Stimulated activated CD8-positive, alpha-beta memory T cell treated with anti-CD3 and anti-CD28 coated beads, Interleukin-12 subunit alpha, Interleukin-12 subunit beta, amount 100 ng/mL, for 1 hour (primary cell): ENCODE measurements at regions not wholly inside any gene's neighbourhood (a gene's known extent, or its start where the extent isn't known, plus 50 kb on each side); places are given as distances from the start of the nearest gene placed in this dataset.

Experiments used
- DNase-seq: peaks from one replicate; pipeline ENCODE4 v3.0.0-alpha.2; 2020; ENCODE audit warnings: low read depth

DNA sequence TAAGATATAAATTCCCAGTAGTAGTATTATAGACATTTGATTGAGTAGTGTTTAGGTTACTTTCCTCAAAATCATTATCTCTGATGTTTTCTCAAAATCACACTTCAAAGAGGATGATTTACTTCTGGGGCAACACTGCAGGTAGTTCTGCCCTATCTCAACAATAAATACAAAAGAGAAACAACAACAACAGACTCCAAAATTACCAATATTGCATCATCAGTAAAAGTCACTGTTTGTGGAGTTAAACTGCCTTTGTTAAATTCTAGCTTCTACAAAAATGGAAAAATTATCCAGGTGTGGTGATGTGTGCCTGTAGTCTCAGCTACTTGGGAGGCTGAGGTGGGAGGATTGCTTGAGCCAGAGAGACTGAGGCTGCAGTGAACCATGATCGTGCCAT lies 637.6 kb upstream of the ZNF608 start:
- no peak for DNase-seq

GRCh38 chr5:125390326-125390725 lies 643.9 kb upstream of the ZNF608 start:
- DNase-seq = no peak

GRCh38 chr5:125393221-125393815 lies 646.9 kb upstream of the ZNF608 start:
- no peak for DNase-seq

GRCh38 chr5:125394661-125395280 lies 648.3 kb upstream of the ZNF608 start:
- DNase-seq = no peak

DNA sequence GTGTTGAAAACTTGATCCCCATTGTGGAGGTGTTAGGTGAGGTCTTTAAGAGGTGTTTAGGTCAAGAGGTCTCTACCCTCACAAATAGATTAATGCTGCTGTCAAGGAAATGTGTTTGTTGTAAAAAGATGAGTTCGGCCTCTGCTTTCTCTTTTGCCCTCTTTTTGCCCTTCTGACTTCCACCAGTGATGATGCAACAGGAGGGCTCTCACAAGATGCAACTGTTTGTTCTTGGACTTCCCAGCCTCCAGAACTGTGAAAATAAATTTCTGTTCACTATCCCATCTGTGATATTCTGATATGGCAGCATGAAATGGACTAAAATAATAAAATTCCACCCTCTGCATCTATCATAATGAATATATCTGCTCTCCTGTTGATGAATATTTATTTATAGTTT lies 650.0 kb upstream of the ZNF608 start:
- DNase-seq = no peak

GRCh38 chr5:125398466-125398865 lies 652.0 kb upstream of the ZNF608 start:
- DNase-seq = no peak

DNA sequence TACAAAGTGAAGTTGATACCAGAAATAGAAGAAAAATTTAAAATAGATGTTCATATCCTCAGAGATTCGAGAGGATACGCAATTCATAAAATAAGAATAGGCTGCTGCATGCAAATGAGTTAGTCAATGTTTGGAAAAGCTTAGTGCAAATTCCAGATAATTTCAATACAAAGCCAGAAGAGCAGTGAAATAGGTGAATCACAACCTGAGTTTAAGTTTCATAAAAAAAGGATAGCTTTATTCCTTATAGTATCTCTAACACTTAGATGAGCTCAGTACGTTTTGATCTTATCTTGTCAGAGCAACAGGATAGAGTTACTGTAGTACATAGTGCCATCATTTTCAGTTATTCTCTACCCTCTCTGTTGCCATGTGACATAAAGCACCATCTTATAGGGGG lies 653.4 kb upstream of the ZNF608 start:
- no peak for DNase-seq

DNA sequence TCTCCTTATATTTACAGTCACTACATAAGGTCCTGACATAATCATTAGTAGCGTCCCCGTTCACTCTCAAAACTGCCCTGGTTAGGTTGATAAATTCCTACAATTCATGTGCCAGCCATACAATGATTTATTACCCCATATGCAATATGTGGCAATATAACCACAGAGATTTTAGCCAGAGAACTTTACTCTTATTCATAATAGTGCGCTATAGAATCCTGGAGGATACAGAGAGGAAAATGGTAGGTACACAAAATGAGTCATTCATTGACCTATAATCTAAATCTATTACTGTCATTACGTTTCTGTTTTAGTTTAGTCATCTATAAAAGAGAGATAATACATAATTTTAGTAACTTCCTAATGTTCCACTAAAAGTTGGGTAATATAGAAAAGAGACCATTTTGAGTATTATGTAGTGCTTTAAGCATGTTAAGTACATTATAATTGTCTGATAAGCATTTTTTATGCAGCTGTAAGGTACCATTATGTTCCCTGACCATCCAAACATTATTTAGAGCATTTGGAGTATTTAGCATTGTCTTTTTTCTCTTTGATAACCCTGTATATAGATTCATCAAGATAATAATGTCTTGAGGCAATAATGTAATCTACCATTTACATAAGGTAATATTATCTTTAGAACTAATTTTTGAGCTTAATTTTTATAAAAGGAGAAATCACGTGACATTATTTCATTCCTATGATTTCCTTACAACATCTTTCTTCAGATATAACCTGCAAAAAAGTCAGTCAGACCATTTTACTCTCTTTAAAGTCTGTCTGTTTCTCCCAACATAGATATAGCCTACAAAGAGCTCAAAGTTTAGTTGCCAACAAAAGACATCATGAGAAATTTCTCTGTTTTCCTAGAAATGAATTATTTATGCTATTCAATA lies 655.5 kb upstream of the ZNF608 start:
- DNase-seq = no peak

GRCh38 chr5:125402787-125403186 lies 656.3 kb upstream of the ZNF608 start:
- no peak for DNase-seq

DNA sequence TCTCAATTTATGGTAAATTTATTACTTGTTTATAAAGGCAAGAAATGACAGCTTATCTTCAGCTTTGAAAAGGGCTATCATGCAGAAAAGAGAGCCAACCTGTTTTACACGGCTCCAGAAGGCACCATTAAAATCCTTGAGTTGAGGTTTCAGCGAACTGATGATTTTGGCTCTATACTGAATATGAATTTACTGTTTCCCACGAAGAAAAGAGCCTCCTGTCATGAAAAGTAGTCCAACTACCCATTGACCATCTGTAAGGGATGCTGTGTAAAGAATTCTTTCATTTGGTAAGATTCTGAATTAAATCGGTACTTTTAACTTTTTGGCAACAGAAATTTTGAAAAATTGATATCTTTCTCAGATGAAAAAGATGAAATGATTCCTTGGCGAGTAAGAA lies 657.6 kb upstream of the ZNF608 start:
- DNase-seq = no peak

DNA sequence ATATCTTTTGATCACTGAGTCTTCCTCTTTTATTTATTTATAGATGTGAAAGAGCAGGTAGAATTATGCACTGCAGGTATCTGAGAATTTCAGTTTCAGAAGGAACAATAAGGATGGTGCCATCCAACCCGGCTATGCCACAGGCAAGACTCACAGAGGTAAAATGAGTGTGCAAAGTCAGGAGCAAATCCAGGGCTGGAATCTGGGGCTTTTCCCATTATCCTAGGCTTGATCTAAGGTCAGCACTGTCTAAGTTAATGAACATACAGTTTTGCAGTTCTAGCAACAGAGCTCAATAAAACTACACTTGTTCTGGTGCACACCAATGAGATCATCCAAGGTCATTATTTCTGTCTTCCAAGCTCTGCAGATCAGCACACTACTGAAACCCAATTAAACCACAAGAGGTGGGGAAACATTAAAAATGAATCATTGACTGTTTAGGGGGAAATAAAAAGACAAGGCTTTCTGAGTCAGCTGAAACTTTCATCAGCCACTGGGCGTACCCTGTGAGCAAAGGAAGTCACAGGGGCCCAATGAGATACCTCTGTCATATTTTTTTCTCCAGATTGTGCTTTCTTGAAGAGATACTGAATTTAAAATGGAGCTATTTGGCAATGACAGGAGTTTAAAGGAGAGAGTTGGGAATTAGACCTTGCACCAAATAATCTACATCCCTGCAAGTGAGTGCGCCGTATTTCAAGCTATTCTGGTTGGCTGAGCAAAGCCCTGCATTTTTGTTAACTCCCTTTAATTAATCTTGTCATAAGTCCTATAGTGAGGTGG lies 662.2 kb upstream of the ZNF608 start:
- DNase-seq = no peak

GRCh38 chr5:125409234-125409860 lies 662.9 kb upstream of the ZNF608 start:
- DNase-seq = no peak

DNA sequence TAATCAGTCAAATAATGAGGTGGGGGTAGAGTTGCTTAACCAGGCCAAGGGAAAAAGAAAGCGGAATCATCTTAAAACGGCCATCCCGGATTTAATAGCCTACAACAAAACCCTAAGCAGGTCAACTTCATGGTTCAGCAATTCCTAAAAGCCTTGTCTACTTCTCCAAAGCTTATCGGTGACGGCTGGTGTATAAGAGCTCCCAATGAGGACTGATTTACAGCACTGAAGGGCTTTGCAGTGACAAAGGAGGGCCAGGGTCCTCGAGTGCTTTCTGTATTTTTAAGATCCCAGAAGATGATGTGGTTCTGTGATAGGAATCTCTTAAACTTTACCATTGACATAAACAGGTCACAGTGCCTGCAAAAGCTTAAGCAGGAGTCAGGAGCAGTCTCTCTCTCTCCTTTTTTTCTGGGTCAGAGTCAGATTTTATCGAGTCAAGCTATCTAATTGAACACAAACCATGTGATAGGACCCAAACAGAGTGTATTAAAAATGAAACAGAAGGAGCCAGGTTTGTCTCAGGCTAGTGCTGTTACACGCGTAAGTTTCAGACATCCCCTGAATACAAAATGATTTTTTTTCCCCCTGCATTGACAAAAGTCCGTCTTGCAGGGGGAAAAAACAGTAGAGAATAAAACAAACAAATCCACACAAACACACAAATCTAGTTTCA lies 663.6 kb upstream of the ZNF608 start:
- no peak for DNase-seq

DNA sequence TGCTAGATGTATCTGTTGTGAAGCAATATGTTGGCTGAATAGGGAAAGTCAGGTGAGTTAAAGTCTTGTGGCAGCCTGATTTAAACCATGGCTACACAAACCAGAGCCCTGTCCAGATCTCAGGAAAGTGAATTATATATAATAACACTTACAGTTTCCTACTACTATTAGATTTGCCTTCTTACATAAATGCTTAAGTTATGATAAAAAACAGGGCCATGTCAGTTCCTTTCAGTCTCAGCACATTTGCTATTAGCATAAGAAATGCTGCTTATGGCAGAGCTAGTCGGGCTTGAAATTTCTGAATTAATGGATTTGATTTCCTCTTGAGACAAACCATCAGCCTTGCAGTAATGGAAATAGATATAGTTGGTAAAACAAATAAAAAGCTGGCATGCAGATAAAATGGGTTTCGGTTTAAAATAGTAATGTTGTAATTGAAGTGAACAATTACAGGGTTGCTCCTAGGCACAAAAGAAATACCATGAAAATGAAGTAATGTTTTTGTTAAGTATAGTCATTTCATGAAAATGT lies 664.2 kb upstream of the ZNF608 start:
- DNase-seq = no peak

DNA sequence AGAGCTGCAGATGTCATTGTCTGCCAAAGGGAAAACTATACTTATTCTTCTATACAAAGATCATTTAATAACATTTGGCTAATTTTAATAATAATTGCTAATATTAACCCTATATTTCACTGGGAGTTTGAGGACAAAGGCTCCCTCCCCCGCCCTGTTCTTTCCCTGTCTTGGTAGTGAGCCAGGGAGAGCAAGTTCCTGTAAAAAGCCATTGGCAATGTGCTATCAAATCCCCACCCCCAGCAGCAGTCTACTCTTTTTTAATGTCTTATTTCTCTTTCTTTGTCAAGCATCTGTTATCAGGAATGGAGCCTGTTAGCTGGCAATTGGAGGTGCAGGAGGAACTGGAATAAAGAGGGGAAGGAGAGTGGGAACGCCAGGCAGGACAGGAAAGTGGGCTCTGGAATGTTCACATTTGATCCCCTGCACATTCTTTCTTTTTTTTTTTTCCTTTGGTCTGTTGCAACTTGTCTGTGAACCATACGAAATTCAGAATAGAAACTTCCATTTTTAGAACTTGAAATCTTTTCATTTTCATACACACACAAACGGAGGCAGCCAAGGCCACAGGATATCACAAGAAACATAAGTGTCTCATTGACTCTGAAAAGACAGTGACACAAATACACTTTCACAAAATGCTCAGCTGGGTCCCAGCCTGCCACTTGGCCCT lies 664.8 kb upstream of the ZNF608 start:
- DNase-seq = no peak

- no peak for DNase-seq
Measured at GRCh38 chr5:125411744-125412560, 665.5 kb upstream of the ZNF608 start.

DNA sequence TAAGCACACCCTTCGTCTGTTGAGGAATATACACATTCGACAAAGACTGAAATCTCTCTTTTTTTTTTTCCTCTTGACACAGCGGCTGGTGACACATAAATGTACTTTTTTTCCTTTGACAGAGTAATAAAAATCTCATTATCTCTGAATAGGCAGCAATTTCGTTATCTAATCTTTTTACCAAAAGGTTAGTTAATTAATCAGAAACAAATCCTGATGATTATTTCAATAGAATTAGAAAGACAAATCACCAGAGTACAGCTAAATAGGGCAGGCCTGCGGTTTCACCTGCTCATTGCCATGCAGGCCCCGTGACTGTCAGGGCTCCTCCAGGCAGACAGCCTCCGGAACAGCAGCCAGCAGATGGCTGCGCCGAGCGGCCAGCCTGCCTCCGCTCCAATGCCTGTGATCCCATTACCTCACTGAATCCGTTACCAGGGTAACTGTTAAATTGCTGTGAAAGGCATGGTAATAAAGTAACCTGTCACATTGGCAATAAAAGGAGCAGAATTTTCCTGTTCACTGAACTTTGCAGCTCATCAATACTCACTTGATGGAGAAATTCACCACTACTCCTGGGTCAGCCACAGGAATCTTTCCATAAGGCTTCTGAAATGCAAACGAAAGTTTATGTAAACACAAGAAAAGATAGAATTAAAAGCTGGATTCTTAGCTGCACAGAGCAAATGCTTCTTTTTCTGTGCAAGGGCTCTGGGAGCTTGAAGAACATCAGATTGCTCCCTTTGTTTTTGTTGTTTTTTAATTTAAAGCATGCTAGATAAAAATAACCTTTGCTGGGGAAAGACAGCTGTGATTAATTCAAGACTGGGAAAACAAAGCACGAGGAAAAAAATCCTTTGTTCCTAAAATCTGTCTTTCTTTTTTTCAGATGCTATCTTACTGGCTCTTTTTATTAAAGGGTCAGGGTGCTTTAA lies 666.4 kb upstream of the ZNF608 start:
- no peak for DNase-seq

GRCh38 chr5:125413496-125414274 lies 667.2 kb upstream of the ZNF608 start:
- DNase-seq = no peak
